Spleen (tissue), 7 donors: ENCODE measurements at regions not wholly inside any gene's neighbourhood (a gene's known extent, or its start where the extent isn't known, plus 50 kb on each side); places are given as distances from the start of the nearest gene placed in this dataset.

Experiments
- CTCF ChIP-seq, 11 experiments: fragments of 200-600 bp in 7 of 11; fragments of 450-650 bp in 4 of 11; sonication (generic) in 4 of 11; IDR thresholded peaks in 8 of 11; conservative IDR thresholded peaks in 3 of 11; 1 replicate in 7 of 11; 2 replicates in 4 of 11; pipeline versions ENCODE4 v1.4.0 to v1.8.0; 2016 to 2021; ENCODE audit warnings: antibody characterized with exemption in 11 of 11, inconsistent platforms in 4 of 11, mild to moderate bottlenecking in 1 of 11
- POLR2A ChIP-seq, 3 donors: fragments of 450-650 bp; IDR thresholded peaks; one replicate each; pipeline ENCODE4 v1.5.1; 2017; ENCODE audit warnings: antibody characterized with exemption in 3 of 3, mild to moderate bottlenecking in 1 of 3
- POLR2AphosphoS5 ChIP-seq, 3 donors: sonication (generic); formaldehyde crosslinking; IDR thresholded peaks; one replicate each; pipeline ENCODE4 v1.5.1; 2017; ENCODE audit warnings: antibody characterized with exemption in 3 of 3
- donor health status: DM: no; HTN: no; CAD: no; lungs with moderate emphysema.
- donor health status: DM: no; HTN: no; CAD: no.
- donor health status: DM: no; HTN: no; CAD: no.

- TF ChIP-seq CTCF (IDR thresholded peaks at IDR 0.05 in 8 of 11, conservative IDR thresholded peaks at IDR 0.05 in 3 of 11) (no peak), POLR2AphosphoS5 (IDR thresholded peaks at IDR 0.05) (no peak), POLR2A (IDR thresholded peaks at IDR 0.05) (no peak)
Observed at GRCh38 chr13:91076830-91077229, 270.7 kb upstream of the MIR17HG start.
